Natural killer cell (primary cell): ENCODE measurements at regions not wholly inside any gene's neighbourhood (a gene's known extent, or its start where the extent isn't known, plus 50 kb on each side); places are given as distances from the start of the nearest gene placed in this dataset.
A peak's percentile ranks its signal among the peaks of the same experiment; 100 is the strongest.

Experiments
- ATAC-seq, 3 donors: fragments of 150-1000 bp in 2 of 3; fragments of 200-7000 bp in 1 of 3; cut with Tn5 transposase; 1 replicate in 1 of 3; 2 replicates in 2 of 3; pipeline ENCODE4 v1.10.0; 2021; ENCODE audit warnings: mild to moderate bottlenecking in 2 of 3, moderate library complexity in 2 of 3
- DNase-seq, 2 donors: peaks; one replicate each; pipeline versions ENCODE4 v3.0.0 to v3.0.0-alpha.2; 2013 to 2021; ENCODE audit warnings: mixed read lengths in 1 of 2
- H3K27ac ChIP-seq: one replicate; pipeline ENCODE4 v1.5.1; 2013; ENCODE audit warnings: mild to moderate bottlenecking, low read length
- H3K27me3 ChIP-seq: one replicate; pipeline ENCODE4 v1.6.1; 2013; ENCODE audit warnings: low read length; ENCODE audit not compliant: control insufficient read depth, insufficient read depth
- H3K36me3 ChIP-seq: one replicate; pipeline ENCODE4 v1.6.1; 2013; ENCODE audit warnings: low read length; ENCODE audit not compliant: control insufficient read depth, insufficient read depth
- H3K4me1 ChIP-seq: one replicate; pipeline ENCODE4 v1.6.1; 2013; ENCODE audit warnings: low read length; ENCODE audit not compliant: control insufficient read depth, insufficient read depth
- H3K4me3 ChIP-seq: one replicate; pipeline ENCODE4 v1.5.1; 2013; ENCODE audit warnings: low read length
- H3K9me3 ChIP-seq: one replicate; pipeline ENCODE4 v1.6.1; 2013; ENCODE audit warnings: low read length; ENCODE audit not compliant: control insufficient read depth, insufficient read depth
- H3K27ac Mint-ChIP-seq, 2 donors: one replicate each; pipeline ENCODE4 v1.8.0; 2022; ENCODE audit warnings: mild to moderate bottlenecking in 2 of 2, mixed read lengths in 2 of 2, moderate library complexity in 1 of 2
- H3K27me3 Mint-ChIP-seq, 2 donors: one replicate each; pipeline ENCODE4 v1.8.0; 2022; ENCODE audit warnings: low read depth in 2 of 2, mixed read lengths in 2 of 2
- H3K36me3 Mint-ChIP-seq: one replicate; pipeline ENCODE4 v1.8.0; 2022; ENCODE audit warnings: mixed read lengths
- H3K4me1 Mint-ChIP-seq, 2 donors: one replicate each; pipeline ENCODE4 v1.8.0; 2022; ENCODE audit warnings: mixed read lengths in 2 of 2
- H3K4me3 Mint-ChIP-seq: one replicate; pipeline ENCODE4 v1.8.0; 2022; ENCODE audit warnings: mild to moderate bottlenecking, moderate library complexity, mixed read lengths
- H3K9me3 Mint-ChIP-seq, 2 donors: one replicate each; pipeline ENCODE4 v1.8.0; 2022; ENCODE audit warnings: mixed read lengths in 2 of 2
- WGBS: methylation state at CpG from one replicate; pipeline ENCODE4 v1.1.7; 2013; ENCODE audit warnings: missing lambda C conversion rate; ENCODE audit not compliant: insufficient coverage; 5-methylcytosine and 5-hydroxymethylcytosine counted together
- intact Hi-C: fragments of 100-400 bp; cut with micrococcal nuclease; formaldehyde crosslinking; loops from one replicate; pipeline ENCODE4 v1.14.2; 2022
- TF ChIP-seq, protein P1 (sequence below): fragments of 200-600 bp; IDR thresholded peaks from one replicate; pipeline ENCODE4 v1.8.0; 2022; ENCODE audit warnings: antibody characterized with exemption

DNA sequence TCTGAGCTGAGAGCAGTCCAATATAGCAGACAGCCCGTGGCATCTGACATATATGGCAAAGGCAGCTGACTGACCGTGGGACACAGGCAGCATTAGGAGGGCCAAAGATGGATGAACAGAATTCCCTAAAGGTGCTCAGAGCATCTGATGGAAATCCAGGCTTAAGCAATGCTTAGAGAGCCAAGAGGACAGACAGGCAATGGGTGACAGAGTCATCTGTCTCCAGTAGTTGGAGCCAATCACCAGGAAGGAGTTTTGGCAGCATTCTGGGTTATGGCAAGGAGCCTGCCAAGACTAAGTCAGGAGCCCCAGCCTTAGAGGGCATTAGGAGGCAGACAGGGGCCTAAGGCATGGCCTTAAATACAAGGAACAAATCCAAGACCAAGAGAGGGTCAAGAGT, 153.3 kb upstream of the USP9X start:
- Mint-ChIP-seq H3K36me3 (no peaks in the 10 kb centered on the region), H3K4me1 (peaks cover 12 to 16% of the 10 kb centered on the region in 2 donors), H3K27ac (peak overlapping the region in 1 of 2 donors; percentile 22), H3K9me3 (peaks cover 0 to 6% of the 10 kb centered on the region in 2 donors), H3K27me3 (peaks cover 0 to 19% of the 10 kb centered on the region in 2 donors), H3K4me3 (no peak overlapping the region)
- 97% methylated on average over 2 of the region's 2 CpGs for WGBS
- Histone ChIP-seq H3K36me3 (no peaks in the 10 kb centered on the region), H3K4me1 (peaks cover 13% of the 10 kb centered on the region), H3K4me3 (no peak overlapping the region), H3K27me3 (no peaks in the 10 kb centered on the region), H3K9me3 (no peaks in the 10 kb centered on the region), H3K27ac (no peak overlapping the region)
- TF ChIP-seq, protein P1, sequence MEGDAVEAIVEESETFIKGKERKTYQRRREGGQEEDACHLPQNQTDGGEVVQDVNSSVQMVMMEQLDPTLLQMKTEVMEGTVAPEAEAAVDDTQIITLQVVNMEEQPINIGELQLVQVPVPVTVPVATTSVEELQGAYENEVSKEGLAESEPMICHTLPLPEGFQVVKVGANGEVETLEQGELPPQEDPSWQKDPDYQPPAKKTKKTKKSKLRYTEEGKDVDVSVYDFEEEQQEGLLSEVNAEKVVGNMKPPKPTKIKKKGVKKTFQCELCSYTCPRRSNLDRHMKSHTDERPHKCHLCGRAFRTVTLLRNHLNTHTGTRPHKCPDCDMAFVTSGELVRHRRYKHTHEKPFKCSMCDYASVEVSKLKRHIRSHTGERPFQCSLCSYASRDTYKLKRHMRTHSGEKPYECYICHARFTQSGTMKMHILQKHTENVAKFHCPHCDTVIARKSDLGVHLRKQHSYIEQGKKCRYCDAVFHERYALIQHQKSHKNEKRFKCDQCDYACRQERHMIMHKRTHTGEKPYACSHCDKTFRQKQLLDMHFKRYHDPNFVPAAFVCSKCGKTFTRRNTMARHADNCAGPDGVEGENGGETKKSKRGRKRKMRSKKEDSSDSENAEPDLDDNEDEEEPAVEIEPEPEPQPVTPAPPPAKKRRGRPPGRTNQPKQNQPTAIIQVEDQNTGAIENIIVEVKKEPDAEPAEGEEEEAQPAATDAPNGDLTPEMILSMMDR: no peak
- ATAC-seq: no peak
- DNase-seq: no peak
- intact Hi-C loops: no loop called here

DNA sequence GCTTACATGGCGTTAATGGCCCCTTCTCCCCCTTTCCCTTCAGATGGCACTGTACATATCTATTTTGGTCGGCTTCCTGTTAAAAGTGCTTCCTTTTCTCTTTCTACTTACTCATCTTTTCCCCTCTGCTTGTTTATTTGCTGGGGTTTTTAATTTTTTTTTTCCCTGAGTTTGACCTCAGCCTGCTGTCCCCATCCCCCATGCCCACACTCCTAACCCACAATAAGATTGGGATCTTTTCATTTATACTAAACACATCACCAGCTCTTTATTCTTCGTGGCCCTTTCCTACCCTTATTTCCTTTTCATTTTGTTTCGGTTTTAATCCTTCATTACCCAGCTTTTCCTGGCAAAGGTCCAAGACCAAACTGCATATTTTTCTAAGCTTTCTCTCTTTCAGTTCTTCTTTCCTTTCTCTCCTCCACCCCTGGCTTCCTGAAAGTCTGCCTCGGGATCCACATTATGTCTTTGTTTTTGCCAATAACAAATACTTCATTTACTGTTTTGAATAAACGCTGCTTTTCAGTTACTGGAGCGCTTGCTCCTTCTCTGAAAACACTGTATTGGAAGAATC, 152.0 kb upstream of the USP9X start:
- Histone ChIP-seq H3K27ac (peak overlapping the region; percentile 33), H3K4me1 (peaks cover 13% of the 10 kb centered on the region), H3K4me3 (peak overlapping the region; percentile 1), H3K27me3 (no peaks in the 10 kb centered on the region), H3K9me3 (no peaks in the 10 kb centered on the region), H3K36me3 (no peaks in the 10 kb centered on the region)
- ATAC-seq (peak in 2 of 3 donors; percentile 36 to 49), DNase-seq (peak in 1 of 2 donors; percentile 57)
- no peaks in the 10 kb centered on the region for H3K36me3 Mint-ChIP-seq
- TF ChIP-seq, protein P1: no peak
- peak overlapping the region; percentile 85 for H3K4me3 Mint-ChIP-seq
- WGBS: 10% methylated on average over 6 of the region's 7 CpGs
- peaks cover 0 to 1% of the 10 kb centered on the region in 2 donors for H3K9me3 Mint-ChIP-seq
- intact Hi-C loops: no loop called here
- H3K27ac Mint-ChIP-seq: peak overlapping the region; percentile 54 to 91
- H3K4me1 Mint-ChIP-seq: peaks cover 12 to 16% of the 10 kb centered on the region in 2 donors
- peaks cover 0 to 7% of the 10 kb centered on the region in 2 donors for H3K27me3 Mint-ChIP-seq

DNA sequence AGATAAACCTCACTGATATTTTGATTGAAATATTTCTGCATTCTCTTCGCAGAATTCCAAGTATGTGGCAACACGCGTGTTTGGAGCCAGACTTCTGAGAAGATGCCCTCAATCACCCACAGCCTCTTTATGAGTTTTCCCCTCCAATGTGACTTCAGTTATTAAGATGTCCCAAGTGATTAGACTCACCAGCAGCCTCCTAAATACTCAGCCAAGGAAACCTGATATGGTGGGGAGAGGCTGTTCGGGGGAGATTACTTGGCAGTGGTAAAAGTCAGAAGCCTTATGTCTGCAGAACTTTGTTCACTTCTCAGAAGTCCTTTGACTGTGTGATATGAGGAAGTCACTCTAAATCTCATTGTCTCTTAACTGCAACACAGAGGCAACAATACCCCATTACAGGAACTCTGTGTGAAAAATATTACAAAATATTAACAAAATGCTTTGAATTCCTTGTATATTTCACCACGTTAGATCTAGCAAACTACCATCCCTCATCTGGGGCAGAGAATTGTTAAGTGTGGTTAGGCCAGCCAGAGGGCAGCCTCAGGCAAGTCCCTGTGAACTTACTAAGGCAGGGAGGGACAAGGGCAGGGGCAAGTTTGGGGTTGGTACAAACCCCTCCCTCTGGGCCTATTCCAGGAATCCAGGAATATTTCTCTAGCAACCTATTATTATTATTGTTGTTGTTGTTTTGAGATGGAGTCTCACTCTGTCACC, 151.4 kb upstream of the USP9X start:
- Mint-ChIP-seq H3K4me3 (peak overlapping the region; percentile 85), H3K9me3 (no peaks in the 10 kb centered on the region), H3K4me1 (peaks cover 12 to 16% of the 10 kb centered on the region in 2 donors), H3K36me3 (no peaks in the 10 kb centered on the region), H3K27me3 (peaks cover 0 to 1% of the 10 kb centered on the region in 2 donors), H3K27ac (peak overlapping the region; percentile 54 to 91)
- peak in 2 of 3 donors; percentile 32 to 55 for ATAC-seq
- WGBS: 34% methylated on average over 3 of the region's 5 CpGs
- Histone ChIP-seq H3K9me3 (no peaks in the 10 kb centered on the region), H3K27me3 (no peaks in the 10 kb centered on the region), H3K4me1 (peaks cover 13% of the 10 kb centered on the region), H3K27ac (peak overlapping the region; percentile 33), H3K4me3 (no peak overlapping the region), H3K36me3 (no peaks in the 10 kb centered on the region)
- intact Hi-C loops: no loop called here
- DNase-seq: peak in 1 of 2 donors; percentile 12
- TF ChIP-seq, protein P1: no peak
